GM21381 (cell line): ENCODE measurements at regions not wholly inside any gene's neighbourhood (a gene's known extent, or its start where the extent isn't known, plus 50 kb on each side); places are given as distances from the start of the nearest gene placed in this dataset.

Source experiments
- ATAC-seq: cut with Tn5 transposase; IDR thresholded peaks from one replicate; pipeline ENCODE4 v1.9.1; 2021; ENCODE audit warnings: mild to moderate bottlenecking, moderate library complexity; ENCODE audit not compliant: unreplicated experiment

DNA sequence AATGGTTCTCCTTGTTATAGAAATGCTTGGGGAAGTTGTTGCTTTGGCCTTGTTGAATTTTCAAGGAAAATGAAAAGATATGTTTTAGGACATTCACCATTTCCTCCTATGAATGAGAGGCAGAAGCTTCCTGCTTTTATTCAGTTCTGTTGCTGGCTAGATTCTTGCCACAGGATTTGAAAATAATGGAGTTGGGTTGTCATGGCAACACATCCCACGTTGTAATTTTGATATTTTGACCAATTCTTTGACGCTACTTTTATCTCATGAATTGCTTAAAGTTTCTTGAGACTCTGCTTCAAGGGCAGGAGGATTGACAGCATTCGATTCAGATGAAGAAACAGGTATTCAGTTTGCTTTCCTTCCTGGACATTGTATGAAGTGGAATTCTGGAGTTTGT, 331.5 kb downstream of the PRDM2 start:
- ATAC-seq, result no peak

- ATAC-seq, result no peak
Observed at GRCh38 chr1:14034506-14034905, 334.5 kb downstream of the PRDM2 start.

DNA sequence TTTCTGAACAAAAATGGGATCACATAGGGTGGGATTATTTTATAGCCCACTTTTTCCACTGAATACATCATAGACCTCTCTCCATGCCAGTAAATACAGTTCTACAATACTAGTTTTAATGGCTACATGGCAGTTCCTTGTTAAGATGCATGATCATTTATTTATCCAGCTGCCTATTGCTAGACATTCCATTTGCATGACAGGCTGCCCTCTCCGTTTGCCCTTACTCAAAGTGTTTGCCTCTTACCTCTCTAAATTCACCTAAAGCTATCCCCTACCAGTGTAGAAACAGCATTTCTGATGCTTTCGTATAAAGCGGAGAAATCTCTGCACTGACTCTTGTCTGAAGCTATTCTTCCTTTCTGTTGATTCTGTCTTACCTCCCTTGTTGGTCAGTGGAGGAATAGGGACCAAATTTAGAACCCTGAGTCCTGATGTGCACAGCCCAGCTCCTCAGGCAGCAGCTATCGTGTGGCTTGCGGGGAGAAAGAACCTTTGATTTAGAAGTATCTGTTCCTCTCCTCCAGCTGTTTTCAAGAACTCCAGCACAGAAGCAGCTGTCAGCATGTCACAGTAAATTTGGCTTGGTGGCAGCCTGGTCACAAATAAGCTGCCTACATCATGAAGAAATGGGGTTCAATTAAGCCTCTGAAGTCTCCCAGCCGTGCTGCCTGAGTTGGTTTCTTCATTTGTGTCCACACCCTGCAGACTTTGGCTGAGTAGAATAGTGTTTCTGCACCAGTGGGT, 337.3 kb downstream of the PRDM2 start:
- no peak for ATAC-seq

- no peak for ATAC-seq
Observed at GRCh38 chr1:14039582-14040430, 339.8 kb downstream of the PRDM2 start.

DNA sequence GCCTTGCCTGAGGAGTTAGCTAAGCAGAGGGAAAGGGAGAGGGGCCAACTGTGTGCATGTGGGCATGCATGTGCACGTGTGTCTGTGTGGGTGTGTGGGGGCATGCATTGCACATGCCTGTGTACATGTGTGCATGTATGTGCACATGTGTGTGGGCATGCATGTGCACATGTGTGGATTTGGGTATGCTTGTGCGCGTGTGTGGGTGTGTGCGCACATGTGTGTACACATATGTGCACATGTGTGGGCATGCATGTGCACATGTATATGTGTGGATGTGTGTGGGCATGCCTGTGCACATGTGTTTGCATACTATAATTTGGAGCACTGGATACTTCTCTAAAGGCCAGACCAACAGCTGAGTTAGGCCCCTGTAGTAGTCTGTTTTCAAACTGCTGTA, 350.0 kb downstream of the PRDM2 start:
- ATAC-seq, result no peak

GRCh38 chr1:14055442-14056223, 355.6 kb downstream of the PRDM2 start:
- ATAC-seq, result no peak

- ATAC-seq, result no peak
Observed at GRCh38 chr1:14057640-14058039, 357.7 kb downstream of the PRDM2 start.

GRCh38 chr1:14061204-14061603, 361.2 kb downstream of the PRDM2 start:
- no peak for ATAC-seq

DNA sequence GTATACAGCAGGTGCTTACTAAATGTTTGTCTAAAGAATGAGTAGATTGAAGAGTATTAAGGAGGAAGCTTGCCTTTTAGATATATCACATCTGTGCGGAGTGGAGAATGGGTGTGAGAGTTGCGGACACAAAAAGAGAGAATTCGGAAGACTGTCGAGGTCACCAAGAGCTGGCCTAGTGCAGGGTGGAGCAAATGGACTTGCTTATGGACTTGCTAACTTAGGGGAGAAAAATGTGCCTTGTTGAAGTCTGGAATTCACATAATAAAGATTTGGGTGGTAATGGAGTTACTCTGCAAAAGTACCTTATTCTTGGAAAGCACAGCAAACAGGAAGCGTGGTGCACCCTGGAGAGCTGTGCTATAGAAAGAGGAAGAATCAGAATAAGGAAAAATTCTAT, 361.7 kb downstream of the PRDM2 start:
- no peak for ATAC-seq

- ATAC-seq, result no peak
Observed at GRCh38 chr1:14062669-14063068, 362.7 kb downstream of the PRDM2 start.

- ATAC-seq, result no peak
Observed at GRCh38 chr1:14064649-14065442, 364.9 kb downstream of the PRDM2 start.

GRCh38 chr1:14065486-14065885, 365.5 kb downstream of the PRDM2 start:
- no peak for ATAC-seq

DNA sequence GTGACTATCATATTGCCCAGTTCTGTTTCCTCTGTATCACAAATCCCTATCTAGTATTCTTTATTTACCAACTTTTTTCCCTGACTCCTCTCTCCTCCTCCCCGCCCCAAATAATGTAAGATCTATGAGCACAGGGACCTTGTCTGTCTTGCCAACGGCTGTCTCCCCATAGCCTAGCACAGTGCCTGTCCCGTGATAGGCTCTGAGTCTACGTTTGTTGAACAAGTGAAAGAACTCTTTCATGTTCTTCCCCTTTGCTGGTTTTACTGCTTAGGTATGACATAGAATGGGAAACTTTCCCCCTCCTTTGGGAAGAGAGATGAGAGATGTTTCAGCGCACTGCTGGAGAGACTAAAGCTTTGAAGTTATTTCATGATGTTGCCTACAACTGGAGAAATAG, 367.0 kb downstream of the PRDM2 start:
- ATAC-seq, result no peak

DNA sequence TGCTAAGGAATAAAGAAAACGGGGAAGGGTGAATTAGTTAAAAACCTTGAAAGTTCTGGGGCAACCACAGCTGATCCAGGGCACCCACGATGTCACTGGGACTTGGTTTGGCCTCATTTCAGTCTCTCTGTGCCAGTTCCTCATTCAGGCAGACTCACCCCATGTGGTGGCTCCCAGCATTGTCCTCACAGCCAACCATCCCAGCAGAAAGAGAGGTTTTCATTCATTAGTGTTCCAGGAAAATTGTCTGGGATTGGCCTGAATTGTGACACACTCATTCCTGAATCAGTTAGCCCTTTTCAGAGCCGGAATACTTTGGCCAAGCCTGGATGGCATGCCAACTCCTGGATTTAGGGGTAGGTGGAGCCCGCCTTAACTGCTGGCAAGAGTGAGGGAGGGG, 367.7 kb downstream of the PRDM2 start:
- no peak for ATAC-seq

- no peak for ATAC-seq
Observed at GRCh38 chr1:14071581-14071980, 371.6 kb downstream of the PRDM2 start.

DNA sequence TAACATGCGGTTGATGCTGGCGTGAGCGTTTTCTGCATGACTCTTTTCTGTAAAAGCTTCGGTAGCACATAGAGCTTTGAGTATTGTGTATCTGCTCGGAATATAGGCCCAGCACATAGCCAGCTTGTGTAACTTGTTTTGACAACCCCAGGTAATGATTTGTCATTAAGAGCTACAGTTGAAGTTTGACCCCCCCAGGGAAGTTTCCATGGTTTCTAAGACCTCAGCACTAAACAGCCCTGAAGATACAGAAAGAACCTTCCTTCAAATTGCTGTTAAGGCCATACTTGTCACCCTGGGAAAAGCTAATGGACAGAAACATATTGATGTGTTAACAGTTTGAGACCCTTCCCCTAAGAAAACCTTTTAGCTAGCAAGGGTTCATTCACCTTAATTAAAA, 380.7 kb downstream of the PRDM2 start:
- ATAC-seq, result no peak

- no peak for ATAC-seq
Observed at GRCh38 chr1:14082331-14082730, 382.3 kb downstream of the PRDM2 start.

- ATAC-seq, result no peak
Observed at GRCh38 chr1:14083277-14083676, 383.3 kb downstream of the PRDM2 start.

DNA sequence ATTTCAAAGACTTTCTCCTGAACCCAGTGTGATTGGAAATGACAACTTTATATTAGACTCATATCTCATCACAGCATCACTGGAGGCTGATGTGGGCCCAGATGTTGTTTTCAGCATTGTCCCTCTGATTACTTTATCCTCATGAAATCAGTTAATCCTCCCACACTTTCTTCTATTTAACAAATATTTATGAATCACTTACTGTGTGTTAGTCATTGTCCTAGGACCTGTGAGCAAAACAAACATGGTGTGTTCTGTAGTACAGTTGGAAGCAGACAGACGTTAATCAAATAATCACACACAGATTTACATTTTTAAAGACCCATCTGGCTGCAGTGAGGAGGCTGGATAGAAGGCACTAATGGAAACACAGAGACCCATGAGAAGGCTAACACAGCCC, 383.7 kb downstream of the PRDM2 start:
- ATAC-seq, result no peak

DNA sequence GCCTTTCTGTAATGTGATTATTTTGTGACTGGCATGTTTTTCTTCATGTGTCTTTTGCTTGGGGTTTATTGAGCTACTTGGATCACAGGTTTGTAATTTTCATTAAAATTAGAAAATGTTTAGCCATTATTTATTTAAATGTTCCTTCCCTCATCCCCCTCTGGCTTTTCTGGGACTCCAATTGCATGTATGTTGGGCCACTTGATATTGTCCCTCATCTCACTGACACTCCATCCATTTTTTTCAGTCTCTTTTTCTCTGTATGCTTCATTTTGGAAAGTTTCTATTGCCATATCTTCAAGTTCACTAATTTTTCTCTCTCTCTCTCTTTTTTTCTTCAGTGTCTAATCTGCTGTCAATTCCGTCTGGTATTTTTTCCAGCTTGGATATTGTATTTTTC, 390.1 kb downstream of the PRDM2 start:
- no peak for ATAC-seq

DNA sequence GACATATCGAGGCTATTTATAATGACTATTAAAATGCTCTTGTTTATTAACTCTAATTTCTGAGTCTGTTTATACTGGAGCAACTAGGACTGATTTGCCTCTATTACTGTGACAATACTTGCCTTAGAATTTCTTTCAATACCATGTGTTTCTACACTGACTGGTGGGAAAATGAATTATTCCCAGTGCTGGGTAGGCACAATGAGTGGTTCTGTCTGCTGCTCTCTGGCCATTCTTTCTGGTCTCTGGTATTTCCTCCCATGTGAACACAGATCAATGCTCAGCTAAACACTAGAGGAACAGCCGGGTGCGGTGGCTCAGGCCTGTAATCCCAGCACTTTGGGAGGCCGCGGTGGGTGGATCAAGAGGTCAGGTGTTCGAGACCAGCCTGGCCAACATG, 390.5 kb downstream of the PRDM2 start:
- ATAC-seq, result no peak
